ENCODE measurements at regions not wholly inside any gene's neighbourhood (a gene's known extent, or its start where the extent isn't known, plus 50 kb on each side); places are given as distances from the start of the nearest gene placed in this dataset.
"Not testable (repeated sequence)": the region's sequence is repeated elsewhere in the genome, so short reads cannot be mapped to it uniquely, and the experiment has no call there.

- DNase-seq: no peak
These were observed 57.0 kb upstream of the MSN start for GRCh38 chrX:65610481-65610880.

GRCh38 chrX:65610040-65610439, 57.4 kb upstream of the MSN start:
- DNase-seq: no peak

DNA sequence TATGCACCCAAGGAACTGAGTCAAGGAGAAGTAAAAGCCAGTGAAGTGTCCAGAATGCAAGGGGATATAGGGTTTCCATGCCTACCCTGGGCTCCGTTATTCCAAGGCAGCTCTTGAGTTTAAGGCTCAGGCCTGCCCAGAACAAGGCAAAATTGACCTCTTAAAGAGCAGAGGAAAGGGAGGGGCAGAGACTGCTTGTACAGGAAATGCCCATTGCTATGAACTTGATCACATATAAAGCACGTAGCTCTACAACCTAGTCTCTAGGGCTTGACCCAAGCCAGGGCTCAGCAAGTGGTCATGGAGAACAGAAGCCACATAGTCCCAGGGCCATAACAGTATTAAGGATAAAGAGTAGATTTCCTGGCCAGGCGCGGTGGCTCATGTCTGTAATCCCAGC, 58.2 kb upstream of the MSN start:
- DNase-seq: no peak

DNA sequence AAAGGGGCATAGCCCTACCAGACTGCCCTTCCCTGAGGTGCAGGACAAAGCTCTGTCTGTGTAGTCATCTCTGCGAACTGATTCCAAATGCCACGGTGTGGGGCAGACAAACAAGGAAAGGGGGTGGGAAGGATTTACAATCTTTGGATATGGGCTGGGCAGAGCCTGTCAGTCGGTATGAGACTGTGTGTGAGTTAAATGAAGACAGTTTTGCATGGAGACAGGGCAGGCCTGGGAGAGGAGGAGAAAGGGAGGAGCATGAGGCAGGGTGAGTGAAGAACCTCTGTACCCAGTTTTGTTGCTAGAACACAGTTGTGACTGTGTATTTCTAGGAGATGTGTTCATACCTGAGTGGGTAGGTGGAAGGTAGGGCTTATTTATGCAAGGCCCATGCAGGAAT, 59.4 kb upstream of the MSN start:
- no peak for DNase-seq

GRCh38 chrX:65607070-65607742, 60.2 kb upstream of the MSN start:
- DNase-seq: no peak

- no peak for DNase-seq
These were observed 65.3 kb upstream of the MSN start for GRCh38 chrX:65602221-65602560.

DNA sequence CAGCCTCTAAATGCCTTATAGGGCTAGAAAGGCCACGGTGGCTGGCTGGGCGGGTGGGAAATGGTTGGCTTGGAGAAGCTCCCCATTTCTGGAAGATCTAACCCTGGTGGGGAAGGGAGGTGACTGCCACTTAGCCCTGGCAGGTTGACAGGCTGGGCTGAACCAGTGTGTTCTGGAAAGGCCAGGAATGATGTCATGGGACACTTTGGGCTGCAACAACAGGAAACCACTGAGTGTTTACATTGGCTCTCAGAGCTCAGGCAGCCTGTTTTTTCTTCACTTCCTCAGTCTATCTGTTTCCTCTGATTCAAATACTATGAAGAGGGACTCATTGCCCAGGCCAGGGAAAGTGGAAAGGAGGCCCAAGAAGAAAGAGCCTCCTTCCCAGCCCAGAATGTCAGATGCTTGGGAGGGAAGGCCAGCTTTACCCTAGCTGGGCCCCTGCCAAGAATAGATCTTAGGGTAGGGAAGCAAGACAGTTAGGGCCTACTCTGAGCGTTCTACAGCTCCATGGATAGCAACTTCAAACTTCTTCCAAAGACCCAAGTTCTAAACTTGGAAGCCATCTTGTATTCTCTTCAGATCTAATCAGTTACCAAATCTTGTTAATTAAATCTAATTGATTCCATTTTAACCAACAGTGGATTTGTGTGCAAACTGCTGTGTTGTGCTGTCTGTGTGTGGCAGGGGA, 65.8 kb upstream of the MSN start:
- peak; percentile 96 for DNase-seq

DNA sequence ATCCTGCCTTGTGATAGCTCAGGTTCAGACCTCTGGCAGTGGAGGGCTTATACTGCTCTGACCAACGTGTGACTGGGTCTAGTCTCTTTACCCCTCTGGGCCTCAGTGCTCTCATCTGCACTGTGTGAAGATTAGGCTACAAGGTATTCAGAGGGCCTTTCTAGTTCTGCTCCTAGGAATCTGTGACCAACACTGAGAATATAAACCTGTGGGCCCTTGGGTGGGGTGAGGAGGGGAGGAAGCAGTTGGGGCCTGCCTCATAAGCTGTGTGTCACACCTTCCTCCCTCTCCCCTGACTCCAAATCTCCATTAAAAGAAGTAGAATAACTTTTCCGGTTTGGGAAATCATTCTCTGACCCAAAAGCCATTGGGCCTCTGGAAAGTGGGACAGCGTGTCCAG, 66.3 kb upstream of the MSN start:
- DNase-seq: no peak

- DNase-seq: no peak
These were observed 65.5 kb upstream of the LAS1L start for GRCh38 chrX:65600106-65600505.

DNA sequence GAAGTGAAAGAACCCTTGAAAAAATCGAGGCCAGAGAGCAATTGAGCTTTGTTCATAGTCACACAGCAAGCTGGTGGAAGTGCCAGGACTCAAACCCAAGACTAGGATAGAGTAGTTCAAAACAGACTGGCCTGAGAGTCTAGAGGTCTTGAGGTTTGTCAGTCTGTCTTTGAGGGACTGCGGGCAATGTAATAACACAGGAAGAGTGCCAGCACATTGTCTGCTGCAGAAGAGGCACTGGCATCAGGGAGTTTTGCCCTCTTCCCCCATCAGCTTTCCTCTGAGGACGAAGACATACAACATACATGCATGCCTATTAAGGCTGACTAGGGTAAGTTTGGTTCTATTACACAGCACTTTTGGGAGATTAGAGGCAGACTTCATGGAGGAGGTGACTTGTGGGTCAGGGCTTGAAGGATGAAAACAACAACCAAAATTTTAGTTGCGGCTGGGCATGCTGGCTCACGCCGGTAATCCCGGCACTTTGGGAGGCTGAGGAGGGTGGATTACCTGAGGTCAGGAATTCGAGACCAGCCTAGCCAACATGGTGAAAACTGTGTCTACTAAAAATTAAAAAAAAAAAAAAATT, 64.1 kb upstream of the LAS1L start:
- DNase-seq: no peak

- peak; percentile 36 for DNase-seq
These were observed 61.9 kb upstream of the LAS1L start for GRCh38 chrX:65596270-65597034.

DNA sequence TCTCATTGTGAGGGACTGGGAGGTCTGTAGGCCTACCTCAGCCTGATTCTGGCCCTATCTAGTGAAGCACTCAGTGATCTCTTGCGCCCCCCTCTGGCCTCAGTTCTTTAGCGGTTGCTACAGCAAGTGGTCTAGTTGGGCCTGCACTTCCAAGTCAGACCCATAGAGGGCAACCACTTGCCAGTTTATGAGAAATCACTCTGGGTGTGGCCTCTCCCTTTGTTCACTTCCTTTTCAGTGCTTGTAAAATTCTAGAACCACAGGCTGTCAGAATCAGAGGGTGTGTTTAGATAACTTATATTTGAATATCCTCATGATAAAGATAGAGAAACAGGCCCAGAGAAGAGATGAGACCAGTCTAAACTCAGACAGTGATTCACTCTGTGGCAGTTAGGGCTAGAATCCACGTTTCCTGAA, 60.9 kb upstream of the LAS1L start:
- peak; percentile 93 for DNase-seq

- DNase-seq: no peak
These were observed 56.6 kb upstream of the LAS1L start for GRCh38 chrX:65591206-65591605.

GRCh38 chrX:65589304-65589703, 54.7 kb upstream of the LAS1L start:
- no peak for DNase-seq

- no peak for DNase-seq
These were observed 54.2 kb upstream of the LAS1L start for GRCh38 chrX:65588795-65589194.

- peak; percentile 11 for DNase-seq
These were observed 53.3 kb upstream of the LAS1L start for GRCh38 chrX:65587616-65588526.

- peak; percentile 17 for DNase-seq
These were observed 51.9 kb upstream of the LAS1L start for GRCh38 chrX:65586491-65586890.

DNA sequence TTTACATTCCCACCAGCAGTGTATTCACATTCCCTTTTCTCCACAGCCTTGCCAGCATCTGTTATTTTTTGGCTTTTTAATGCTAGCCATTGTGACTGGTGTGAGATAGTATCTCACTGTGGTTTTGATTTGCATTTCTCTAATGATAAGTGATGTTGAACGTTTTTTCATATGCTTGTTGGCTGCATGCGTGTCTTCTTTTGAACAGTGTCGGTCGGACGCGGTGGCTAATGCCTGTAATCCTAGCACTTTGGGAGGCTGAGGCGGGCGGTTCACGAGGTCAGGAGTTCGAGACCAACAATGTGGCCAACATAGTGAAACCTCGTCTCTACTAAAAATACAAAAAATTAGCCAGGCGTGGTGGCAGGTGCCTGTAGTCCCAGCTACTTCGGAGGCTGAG, 50.6 kb upstream of the LAS1L start:
- DNase-seq: not testable (repeated sequence)
